H1 (cell line): ENCODE measurements at regions not wholly inside any gene's neighbourhood (a gene's known extent, or its start where the extent isn't known, plus 50 kb on each side); places are given as distances from the start of the nearest gene placed in this dataset.

ENCODE experiments used
- CTCF ChIA-PET: fragments of 300-600 bp; sonication (Branson Sonifier 250); formaldehyde crosslinking; loops from one replicate; lab custom pipeline; 2021; ENCODE audit not compliant: partially characterized antibody; lab: Charles Lee
- POLR2A ChIA-PET: fragments of 300-600 bp; sonication (Branson Sonifier 250); formaldehyde crosslinking; loops from one replicate; lab custom pipeline; 2021; ENCODE audit warnings: inconsistent platforms; ENCODE audit not compliant: partially characterized antibody; lab: Charles Lee
- DNase-seq, 2 experiments: peaks; one replicate each; pipeline versions ENCODE4 v3.0.0 to v3.0.0-alpha.2; 2010 to 2022; ENCODE audit warnings: low spot score in 2 of 2, low read depth in 1 of 2, mixed read lengths in 1 of 2
- FAIRE-seq: peaks from 2 replicates; lab custom pipeline; 2011; peaks lifted over from hg19 to GRCh38; lab: Jason Lieb, UNC
- H2AFZ ChIP-seq: 2 replicates; pipeline ENCODE4 v1.8.1; 2012; ENCODE audit warnings: low read length, inconsistent platforms
- H2AK5ac ChIP-seq: 2 replicates; pipeline ENCODE4 v1.6.1; 2013; ENCODE audit warnings: low read depth, low read length
- H2BK120ac ChIP-seq: replicated peaks from 2 replicates; pipeline ENCODE3; 2013; ENCODE audit warnings: low read depth, low read length, inconsistent platforms
- H2BK12ac ChIP-seq: 2 replicates; pipeline ENCODE4 v1.6.1; 2013; ENCODE audit warnings: low read depth, low read length
- H2BK15ac ChIP-seq: 2 replicates; pipeline ENCODE4 v1.6.1; 2013; ENCODE audit warnings: low read length
- H2BK20ac ChIP-seq: 2 replicates; pipeline ENCODE4 v1.6.1; 2013; ENCODE audit warnings: low read length
- H2BK5ac ChIP-seq: 2 replicates; pipeline ENCODE4 v1.6.1; 2013; ENCODE audit warnings: low read depth, low read length
- H3K14ac ChIP-seq: 2 replicates; pipeline ENCODE4 v1.6.1; 2013; ENCODE audit warnings: inconsistent platforms; ENCODE audit not compliant: insufficient read length
- H3K18ac ChIP-seq: 2 replicates; pipeline ENCODE4 v1.6.1; 2013; ENCODE audit warnings: low read length; ENCODE audit errors: extremely low read depth
- H3K23ac ChIP-seq: 2 replicates; pipeline ENCODE4 v1.6.1; 2013; ENCODE audit warnings: inconsistent platforms; ENCODE audit not compliant: insufficient read length
- H3K23me2 ChIP-seq: 2 replicates; pipeline ENCODE4 v1.6.1; 2013; ENCODE audit warnings: low read depth, low read length
- H3K27ac ChIP-seq: 2 replicates; pipeline ENCODE4 v1.6.1; 2011; ENCODE audit warnings: low read depth, low read length, inconsistent platforms
- H3K27me3 ChIP-seq, 4 experiments: replicated peaks in 1 of 4; 1 replicate in 1 of 4; 2 replicates in 3 of 4; pipeline versions ENCODE4 v1.6.1 to v1.8.1; 2011 to 2013; ENCODE audit warnings: low read length in 3 of 4, mild to moderate bottlenecking in 3 of 4, inconsistent platforms in 2 of 4, mixed read lengths in 2 of 4, moderate library complexity in 1 of 4; ENCODE audit not compliant: control insufficient read depth in 3 of 4, insufficient read depth in 3 of 4; ENCODE audit errors: extremely low read depth in 1 of 4
- H3K36me3 ChIP-seq, 4 experiments: 2 replicates each; pipeline versions ENCODE4 v1.6.1 to v1.8.1; 2011 to 2013; ENCODE audit warnings: mild to moderate bottlenecking in 4 of 4, low read length in 3 of 4, moderate library complexity in 2 of 4, control low read depth in 1 of 4, inconsistent platforms in 1 of 4; ENCODE audit not compliant: insufficient read depth in 4 of 4, control insufficient read depth in 2 of 4
- H3K4ac ChIP-seq: replicated peaks from 2 replicates; pipeline ENCODE3; 2013; ENCODE audit warnings: low read length, low read depth, mixed read lengths, inconsistent platforms; ENCODE audit not compliant: insufficient read length
- H3K4me1 ChIP-seq, 4 experiments: replicated peaks in 1 of 4; 1 replicate in 1 of 4; 2 replicates in 3 of 4; pipeline versions ENCODE4 v1.6.1 to v1.8.1; 2011 to 2013; ENCODE audit warnings: low read length in 3 of 4, inconsistent platforms in 2 of 4, mixed read lengths in 1 of 4; ENCODE audit not compliant: insufficient read depth in 4 of 4, control insufficient read depth in 3 of 4
- H3K4me2 ChIP-seq, 2 experiments: 2 replicates each; pipeline versions ENCODE4 v1.6.1 to v1.8.1; 2011 to 2013; ENCODE audit warnings: low read depth in 2 of 2, low read length in 2 of 2, control low read depth in 1 of 2, inconsistent platforms in 1 of 2, mild to moderate bottlenecking in 1 of 2; ENCODE audit not compliant: insufficient read depth in 1 of 2
- H3K4me3 ChIP-seq, 4 experiments: fragments of 200-600, 300-600 bp in 1 of 4; sonication (generic), shearing (Covaris generic), sonication (Bioruptor Twin) in 1 of 4; 2 replicates each; pipeline versions ENCODE4 v1.5.1 to v1.8.1; 2011 to 2016; ENCODE audit warnings: low read length in 4 of 4, low read depth in 3 of 4, control low read depth in 2 of 4, inconsistent platforms in 2 of 4, mild to moderate bottlenecking in 2 of 4, mixed read lengths in 1 of 4, moderate library complexity in 1 of 4; ENCODE audit not compliant: insufficient read depth in 2 of 4; ENCODE audit errors: extremely low read depth in 1 of 4
- H3K56ac ChIP-seq: replicated peaks from 2 replicates; pipeline ENCODE3; 2013; ENCODE audit warnings: low read depth, mild to moderate bottlenecking, mixed read lengths, low read length, inconsistent platforms; ENCODE audit not compliant: insufficient read length
- H3K79me1 ChIP-seq: 2 replicates; pipeline ENCODE4 v1.6.1; 2013; ENCODE audit warnings: low read depth, low read length, control low read depth
- H3K79me2 ChIP-seq, 2 experiments: 2 replicates each; pipeline versions ENCODE4 v1.6.1 to v1.8.1; 2012 to 2013; ENCODE audit warnings: low read length in 2 of 2, mild to moderate bottlenecking in 2 of 2, inconsistent platforms in 1 of 2; ENCODE audit not compliant: insufficient read depth in 2 of 2, control insufficient read depth in 1 of 2
- H3K9ac ChIP-seq, 4 experiments: replicated peaks in 1 of 4; 1 replicate in 1 of 4; 2 replicates in 3 of 4; pipeline versions ENCODE4 v1.6.1 to v1.8.1; 2011 to 2013; ENCODE audit warnings: low read depth in 3 of 4, low read length in 3 of 4, control low read depth in 2 of 4, mild to moderate bottlenecking in 2 of 4, moderate library complexity in 2 of 4, inconsistent platforms in 1 of 4; ENCODE audit errors: extremely low read depth in 1 of 4
- H3K9me3 ChIP-seq, 2 experiments: 2 replicates each; pipeline versions ENCODE4 v1.6.1 to v1.8.1; 2012 to 2013; ENCODE audit warnings: mild to moderate bottlenecking in 2 of 2, moderate library complexity in 2 of 2, control low read depth in 1 of 2, inconsistent platforms in 1 of 2, low read depth in 1 of 2, low read length in 1 of 2, mixed read lengths in 1 of 2; ENCODE audit not compliant: insufficient read depth in 2 of 2
- H4K20me1 ChIP-seq, 2 experiments: replicated peaks in 1 of 2; 2 replicates each; pipeline versions ENCODE3 to v1.8.1; 2011 to 2013; ENCODE audit warnings: inconsistent platforms in 2 of 2, low read length in 2 of 2, mild to moderate bottlenecking in 1 of 2; ENCODE audit not compliant: insufficient read depth in 2 of 2, control insufficient read depth in 1 of 2
- H4K5ac ChIP-seq: 2 replicates; pipeline ENCODE4 v1.6.1; 2013; ENCODE audit warnings: low read length, low read depth, mixed read lengths, inconsistent platforms; ENCODE audit not compliant: insufficient read length
- H4K8ac ChIP-seq: 2 replicates; pipeline ENCODE4 v1.8.0; 2013; ENCODE audit warnings: mild to moderate bottlenecking, moderate library complexity, low read length, inconsistent platforms; ENCODE audit not compliant: insufficient read depth; ENCODE audit errors: extremely low read depth
- H4K91ac ChIP-seq: replicated peaks from 2 replicates; pipeline ENCODE3; 2013; ENCODE audit warnings: low read length, mixed read lengths, inconsistent platforms; ENCODE audit not compliant: insufficient read length
- ATF2 ChIP-seq: IDR thresholded peaks from 2 replicates; pipeline ENCODE4 v1.6.1; 2012; ENCODE audit warnings: low read length, inconsistent platforms
- EGR1 ChIP-seq: IDR thresholded peaks from 2 replicates; pipeline ENCODE4 v1.6.1; 2011; ENCODE audit warnings: low read depth, low read length, borderline replicate concordance
- PHF8 ChIP-seq: fragments of 200-600 bp; sonication (generic); conservative IDR thresholded peaks from 2 replicates; pipeline ENCODE4 v1.7.1; 2012; ENCODE audit warnings: low read depth, mild to moderate bottlenecking, inconsistent platforms, low read length, moderate library complexity
- RBBP5 ChIP-seq: IDR thresholded peaks from 2 replicates; pipeline ENCODE4 v1.7.1; 2012; ENCODE audit warnings: low read depth, mild to moderate bottlenecking, inconsistent platforms, low read length, moderate library complexity, borderline replicate concordance
- SAP30 ChIP-seq: fragments of 300-600 bp; sonication (generic); IDR thresholded peaks from 2 replicates; pipeline ENCODE4 v1.7.1; 2012; ENCODE audit warnings: low read length, moderate library complexity, mild to moderate bottlenecking, inconsistent platforms; ENCODE audit not compliant: insufficient read depth, insufficient replicate concordance
- SIX5 ChIP-seq: IDR thresholded peaks from 2 replicates; pipeline ENCODE4 v1.6.1; 2011; ENCODE audit warnings: mild to moderate bottlenecking, low read depth, low read length
- TAF7 ChIP-seq: optimal IDR thresholded peaks from 2 replicates; pipeline ENCODE3; 2011; ENCODE audit warnings: low read depth, mild to moderate bottlenecking, inconsistent platforms, low read length, moderate library complexity, borderline replicate concordance
- WGBS, 2 experiments: shearing (Covaris generic) in 1 of 2; methylation state at CpG; one replicate each; pipeline versions ENCODE4 v1.1.6 to v1.1.7; 2013 to 2015; ENCODE audit warnings: low lambda C conversion rate in 2 of 2, mixed read lengths in 2 of 2, inconsistent platforms in 1 of 2, low coverage in 1 of 2, missing lambda C conversion rate in 1 of 2; ENCODE audit not compliant: insufficient replicate concordance in 2 of 2, insufficient coverage in 1 of 2, insufficient read length in 1 of 2; ENCODE audit errors: extremely low coverage in 1 of 2, missing lambda C conversion rate in 1 of 2; 5-methylcytosine and 5-hydroxymethylcytosine counted together

GRCh38 chr2:138319616-138320015 is 182.0 kb upstream of the SPOPL start:
- POLR2A ChIA-PET, result no interaction called here

More at GRCh38 chr2:138319616-138320015, 182.0 kb upstream of the SPOPL start:
- no peaks in the 10 kb centered on the region for H3K23me2 ChIP-seq
- no peak overlapping the region for H3K18ac ChIP-seq
- H4K5ac ChIP-seq, result no peak overlapping the region
- H2BK15ac ChIP-seq, result no peak overlapping the region
- no peak overlapping the region for H2BK120ac ChIP-seq
- H3K79me1 ChIP-seq, result no peaks in the 10 kb centered on the region
- CTCF ChIA-PET, result no interaction called here
- no peak overlapping the region for H2AFZ ChIP-seq
- no peak overlapping the region for H2AK5ac ChIP-seq
- no peak for DNase-seq
- H3K4me2 ChIP-seq, result no peak overlapping the region
- no peak overlapping the region for H2BK12ac ChIP-seq
- no peak overlapping the region for H3K56ac ChIP-seq
- no peak overlapping the region for H4K8ac ChIP-seq
- H3K9ac ChIP-seq, result no peak overlapping the region
- WGBS, 2 experiments, result 96% methylated on average over 2 of the region's 2 CpGs; no CpG with 5 or more reads in 1 of the 2 experiments
- H2BK20ac ChIP-seq, result no peak overlapping the region
- no peaks in the 10 kb centered on the region for H3K36me3 ChIP-seq
- H3K79me2 ChIP-seq, result no peaks in the 10 kb centered on the region
- peaks cover 3 to 6% of the 10 kb centered on the region in 2 experiments; a peak in 2 of 4 replicates for H3K9me3 ChIP-seq
- no peak for TF ChIP-seq ATF2
- no peak for TF ChIP-seq PHF8
- no peak for TF ChIP-seq SIX5
- no peak for TF ChIP-seq TAF7
- TF ChIP-seq SAP30, result no peak
- no peak for TF ChIP-seq RBBP5
- no peak for TF ChIP-seq EGR1
- no peak for FAIRE-seq
- no peaks in the 10 kb centered on the region for H4K20me1 ChIP-seq
- H3K4ac ChIP-seq, result no peak overlapping the region
- H3K23ac ChIP-seq, result no peak overlapping the region
- no peak overlapping the region for H3K14ac ChIP-seq
- no peak overlapping the region for H3K27ac ChIP-seq
- H4K91ac ChIP-seq, result no peak overlapping the region
- H3K4me1 ChIP-seq, result peaks cover 0 to 9% (median 0%) of the 10 kb centered on the region in 4 experiments; a peak in 3 of 7 replicates
- no peak overlapping the region for H3K4me3 ChIP-seq
- peaks cover 0 to 3% (median under 1%) of the 10 kb centered on the region in 4 experiments; a peak in 1 of 7 replicates for H3K27me3 ChIP-seq
- no peak overlapping the region for H2BK5ac ChIP-seq
